Sigmoid colon (tissue), 6 donors: ENCODE measurements at regions not wholly inside any gene's neighbourhood (a gene's known extent, or its start where the extent isn't known, plus 50 kb on each side); places are given as distances from the start of the nearest gene placed in this dataset.

Experiments
- DNase-seq: peaks from one replicate; pipeline ENCODE4 v3.0.0-alpha.2; 2019
- H3K27ac ChIP-seq, 4 donors: fragments of 200-600 bp; sonication (generic); one replicate each; pipeline ENCODE4 v1.5.1; 2016 to 2019; ENCODE audit warnings: mild to moderate bottlenecking in 1 of 4
- H3K27me3 ChIP-seq, 3 donors: fragments of 200-600 bp; sonication (generic); one replicate each; pipeline ENCODE4 v1.5.1; 2019; ENCODE audit warnings: mild to moderate bottlenecking in 1 of 3
- H3K36me3 ChIP-seq, 4 donors: fragments of 200-600 bp; sonication (generic); one replicate each; pipeline ENCODE4 v1.5.1; 2016 to 2019
- H3K4me1 ChIP-seq, 4 donors: fragments of 200-600 bp; sonication (generic); one replicate each; pipeline ENCODE4 v1.5.1; 2017 to 2019
- H3K4me3 ChIP-seq, 4 donors: fragments of 200-600 bp; sonication (generic); one replicate each; pipeline ENCODE4 v1.5.1; 2017 to 2019; ENCODE audit warnings: mild to moderate bottlenecking in 2 of 4, moderate library complexity in 1 of 4
- H3K9me3 ChIP-seq, 4 donors: fragments of 200-600 bp in 3 of 4; sonication (generic) in 3 of 4; one replicate each; pipeline versions ENCODE4 v1.5.1 to v1.6.1; 2013 to 2019
- EP300 ChIP-seq, 4 donors: sonication (generic); formaldehyde crosslinking; IDR thresholded peaks; one replicate each; pipeline ENCODE4 v1.6.1; 2017; ENCODE audit warnings: antibody characterized with exemption in 4 of 4
- POLR2A ChIP-seq, 2 donors: fragments of 450-650 bp; IDR thresholded peaks; one replicate each; pipeline ENCODE4 v1.6.1; 2016; ENCODE audit warnings: antibody characterized with exemption in 2 of 2, mild to moderate bottlenecking in 2 of 2, moderate library complexity in 2 of 2
- POLR2AphosphoS5 ChIP-seq, 4 donors: sonication (generic); formaldehyde crosslinking; IDR thresholded peaks; one replicate each; pipeline ENCODE4 v1.6.1; 2017; ENCODE audit warnings: antibody characterized with exemption in 4 of 4
- WGBS, 2 donors: extraction: QIAGEN DNeasy Blood & Tissue Kit; methylation state at CpG; one replicate each; pipeline ENCODE4 v1.1.7; 2013; 5-methylcytosine and 5-hydroxymethylcytosine counted together
- intact Hi-C: fragments of 100-400 bp; cut with DNase I; formaldehyde crosslinking; loops from one replicate; pipeline ENCODE4 v1.15.1; 2023
- TF ChIP-seq, protein P1 (sequence below), 4 experiments: fragments of 450-650 bp in 3 of 4; fragments of 200-600 bp in 1 of 4; IDR thresholded peaks; one replicate each; pipeline ENCODE4 v1.5.1; 2016 to 2019; ENCODE audit warnings: antibody characterized with exemption in 4 of 4, mild to moderate bottlenecking in 3 of 4, moderate library complexity in 2 of 4
- donor health status: healthy with polysubstance abuse.
- donor health status: healthy.

DNA sequence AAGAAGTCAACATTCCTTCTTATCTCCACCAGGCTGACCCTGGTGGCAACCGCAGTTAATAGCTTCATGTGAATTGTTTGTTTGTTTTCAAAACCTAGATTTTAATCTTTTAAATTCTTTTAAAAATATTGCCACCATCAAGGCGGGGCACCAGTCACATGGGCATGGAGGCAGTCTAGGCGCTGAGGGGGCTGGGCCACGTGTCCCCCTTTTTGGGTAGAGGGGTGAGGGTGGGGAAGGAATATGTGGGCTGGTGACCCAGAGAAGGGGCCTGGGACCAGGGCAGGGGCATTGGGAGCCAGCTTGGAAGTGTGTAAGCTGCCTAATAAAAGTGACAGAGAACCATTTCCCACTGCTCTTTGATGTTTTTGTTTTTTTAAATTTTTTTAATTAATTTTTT lies 147.3 kb downstream of the GADD45G start:
- H3K27me3 ChIP-seq = no peaks in the 10 kb centered on the region
- H3K27ac ChIP-seq = no peak overlapping the region
- 65 to 85% methylated on average over 4 of the region's 4 CpGs for WGBS, 2 donors
- no peak overlapping the region for H3K4me3 ChIP-seq
- no peak for TF ChIP-seq EP300 (IDR thresholded peaks at IDR 0.05)
- no peak for TF ChIP-seq POLR2A (IDR thresholded peaks at IDR 0.05)
- no peak for TF ChIP-seq POLR2AphosphoS5 (IDR thresholded peaks at IDR 0.05)
- TF ChIP-seq, protein P1, sequence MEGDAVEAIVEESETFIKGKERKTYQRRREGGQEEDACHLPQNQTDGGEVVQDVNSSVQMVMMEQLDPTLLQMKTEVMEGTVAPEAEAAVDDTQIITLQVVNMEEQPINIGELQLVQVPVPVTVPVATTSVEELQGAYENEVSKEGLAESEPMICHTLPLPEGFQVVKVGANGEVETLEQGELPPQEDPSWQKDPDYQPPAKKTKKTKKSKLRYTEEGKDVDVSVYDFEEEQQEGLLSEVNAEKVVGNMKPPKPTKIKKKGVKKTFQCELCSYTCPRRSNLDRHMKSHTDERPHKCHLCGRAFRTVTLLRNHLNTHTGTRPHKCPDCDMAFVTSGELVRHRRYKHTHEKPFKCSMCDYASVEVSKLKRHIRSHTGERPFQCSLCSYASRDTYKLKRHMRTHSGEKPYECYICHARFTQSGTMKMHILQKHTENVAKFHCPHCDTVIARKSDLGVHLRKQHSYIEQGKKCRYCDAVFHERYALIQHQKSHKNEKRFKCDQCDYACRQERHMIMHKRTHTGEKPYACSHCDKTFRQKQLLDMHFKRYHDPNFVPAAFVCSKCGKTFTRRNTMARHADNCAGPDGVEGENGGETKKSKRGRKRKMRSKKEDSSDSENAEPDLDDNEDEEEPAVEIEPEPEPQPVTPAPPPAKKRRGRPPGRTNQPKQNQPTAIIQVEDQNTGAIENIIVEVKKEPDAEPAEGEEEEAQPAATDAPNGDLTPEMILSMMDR (IDR thresholded peaks at IDR 0.05) = no peak
- no peaks in the 10 kb centered on the region for H3K36me3 ChIP-seq
- DNase-seq = no peak
- H3K9me3 ChIP-seq = no peaks in the 10 kb centered on the region
- H3K4me1 ChIP-seq = peaks cover 0 to 14% (median 0%) of the 10 kb centered on the region in 4 donors
- intact Hi-C loops = no loop called here

- H3K9me3 ChIP-seq = no peaks in the 10 kb centered on the region
- H3K27me3 ChIP-seq = no peaks in the 10 kb centered on the region
- TF ChIP-seq POLR2A (IDR thresholded peaks at IDR 0.05) (no peak), EP300 (IDR thresholded peaks at IDR 0.05) (no peak), POLR2AphosphoS5 (IDR thresholded peaks at IDR 0.05) (no peak)
- TF ChIP-seq, protein P1 (IDR thresholded peaks at IDR 0.05) = no peak
- peaks cover 0 to 14% (median 0%) of the 10 kb centered on the region in 4 donors for H3K4me1 ChIP-seq
- H3K4me3 ChIP-seq = no peak overlapping the region
- no peaks in the 10 kb centered on the region for H3K36me3 ChIP-seq
- no peak overlapping the region for H3K27ac ChIP-seq
- 84 to 88% methylated on average over 6 of the region's 6 CpGs for WGBS, 2 donors
- intact Hi-C loops = no loop called here
- DNase-seq = no peak
These were observed 148.8 kb downstream of the GADD45G start for GRCh38 chr9:89753472-89754055.

DNA sequence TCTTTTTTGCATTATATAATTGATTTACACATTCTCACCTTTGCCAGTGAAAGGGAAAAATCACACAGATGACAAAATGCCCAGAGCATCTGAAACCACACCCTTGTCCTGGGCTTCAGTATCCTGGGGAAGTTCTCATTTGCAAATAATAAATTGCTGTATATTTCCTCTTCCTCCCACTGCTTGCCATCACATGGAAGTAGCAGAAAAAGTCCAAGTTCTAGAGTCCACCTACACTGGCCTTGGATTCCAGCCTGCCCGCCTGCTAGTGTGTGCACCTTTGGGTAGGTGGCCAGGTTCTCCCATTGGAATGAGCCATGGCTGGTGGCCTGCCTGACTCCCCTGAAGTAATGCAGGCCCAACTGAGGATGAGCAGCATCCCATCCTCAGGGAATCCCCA lies 149.4 kb downstream of the GADD45G start:
- Histone ChIP-seq H3K9me3 (no peaks in the 10 kb centered on the region), H3K4me1 (peaks cover 0 to 14% (median 0%) of the 10 kb centered on the region in 4 donors), H3K27me3 (no peaks in the 10 kb centered on the region), H3K36me3 (no peaks in the 10 kb centered on the region), H3K4me3 (no peak overlapping the region), H3K27ac (no peak overlapping the region)
- DNase-seq = no peak
- WGBS, 2 donors = 98 to 100% methylated on average over 1 of the region's 1 CpG
- intact Hi-C loops = no loop called here
- TF ChIP-seq, protein P1 (IDR thresholded peaks at IDR 0.05) = no peak
- no peak for TF ChIP-seq POLR2AphosphoS5 (IDR thresholded peaks at IDR 0.05)
- no peak for TF ChIP-seq EP300 (IDR thresholded peaks at IDR 0.05)
- no peak for TF ChIP-seq POLR2A (IDR thresholded peaks at IDR 0.05)

DNA sequence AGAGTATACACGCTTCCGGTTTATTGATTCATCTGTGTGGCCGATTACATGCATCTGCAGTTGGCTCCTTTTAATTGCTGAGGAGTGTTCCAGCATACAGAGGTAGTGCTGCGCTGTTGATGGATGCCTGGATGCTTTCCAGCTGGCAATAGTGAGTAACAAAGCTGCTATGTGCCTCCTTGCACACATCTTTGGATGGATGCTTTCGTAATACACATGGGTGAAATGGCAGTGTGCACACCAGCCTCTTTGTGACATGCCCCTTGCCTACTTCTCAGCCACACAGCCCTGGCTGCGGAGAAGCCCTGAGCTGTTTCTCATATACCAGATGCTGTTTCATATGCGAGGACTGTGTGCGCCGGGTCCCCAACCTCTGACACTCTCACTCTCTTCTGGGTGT lies 151.0 kb downstream of the GADD45G start:
- Histone ChIP-seq H3K27me3 (no peaks in the 10 kb centered on the region), H3K36me3 (no peaks in the 10 kb centered on the region), H3K9me3 (no peaks in the 10 kb centered on the region), H3K4me3 (no peak overlapping the region), H3K4me1 (peaks cover 0 to 14% (median 0%) of the 10 kb centered on the region in 4 donors), H3K27ac (no peak overlapping the region)
- TF ChIP-seq, protein P1 (IDR thresholded peaks at IDR 0.05) = no peak
- TF ChIP-seq POLR2AphosphoS5 (IDR thresholded peaks at IDR 0.05) = no peak
- WGBS, 2 donors = 48 to 77% methylated on average over 9 of the region's 9 CpGs
- intact Hi-C loops = no loop called here
- no peak for DNase-seq
